Smooth muscle cell (in vitro differentiated cells): ENCODE measurements at regions not wholly inside any gene's neighbourhood (a gene's known extent, or its start where the extent isn't known, plus 50 kb on each side); places are given as distances from the start of the nearest gene placed in this dataset.

Experiments used
- DNase-seq: peaks from one replicate; lab custom pipeline; 2025; ENCODE audit not compliant: unreplicated experiment; lab: John Stamatoyannopoulos, UW
- H2AFZ ChIP-seq: fragments of 200-600 bp; sonication (generic); 2 replicates; pipeline ENCODE4 v1.6.0; 2016; ENCODE audit warnings: antibody characterized with exemption, low read depth, mild to moderate bottlenecking
- H3F3A ChIP-seq: fragments of 200-600 bp; sonication (generic); 2 replicates; pipeline ENCODE4 v1.6.0; 2017; ENCODE audit warnings: antibody characterized with exemption, low read depth
- H3K27ac ChIP-seq: fragments of 200-600 bp; sonication (generic); 2 replicates; pipeline ENCODE4 v1.5.1; 2016; ENCODE audit warnings: low read depth, mild to moderate bottlenecking
- H3K27me3 ChIP-seq: fragments of 200-600 bp; sonication (generic); 2 replicates; pipeline ENCODE4 v1.6.1; 2016; ENCODE audit warnings: low read depth, mild to moderate bottlenecking
- H3K36me3 ChIP-seq: fragments of 200-600 bp; sonication (generic); 2 replicates; pipeline ENCODE4 v1.5.1; 2016; ENCODE audit warnings: low read depth
- H3K4me1 ChIP-seq: fragments of 200-600 bp; sonication (generic); 2 replicates; pipeline ENCODE4 v1.5.1; 2016; ENCODE audit warnings: low read depth
- H3K4me2 ChIP-seq: fragments of 200-600 bp; sonication (generic); 2 replicates; pipeline ENCODE4 v1.6.0; 2016; ENCODE audit warnings: mild to moderate bottlenecking
- H3K4me3 ChIP-seq: fragments of 200-600 bp; sonication (generic); 2 replicates; pipeline ENCODE4 v1.5.1; 2016; ENCODE audit warnings: mild to moderate bottlenecking
- H3K79me2 ChIP-seq: fragments of 200-600 bp; sonication (generic); 2 replicates; pipeline ENCODE4 v1.6.0; 2016; ENCODE audit warnings: low read depth, mild to moderate bottlenecking
- H3K9ac ChIP-seq: fragments of 200-600 bp; sonication (generic); 2 replicates; pipeline ENCODE4 v1.6.0; 2016; ENCODE audit warnings: low read depth
- H3K9me3 ChIP-seq: fragments of 200-600 bp; sonication (generic); replicated peaks from 2 replicates; pipeline ENCODE4 v1.5.1; 2016; ENCODE audit warnings: low read depth
- H4K20me1 ChIP-seq: fragments of 200-600 bp; sonication (generic); 2 replicates; pipeline ENCODE4 v1.6.0; 2016; ENCODE audit warnings: low read depth
- WGBS: methylation state at CpG from one replicate; pipeline ENCODE4 v1.1.7; 2016; ENCODE audit warnings: low lambda C conversion rate; 5-methylcytosine and 5-hydroxymethylcytosine counted together
- TF ChIP-seq, protein P1 (sequence below): fragments of 200-600 bp; sonication (generic); IDR thresholded peaks from 2 replicates; pipeline ENCODE4 v1.5.1; 2017; ENCODE audit warnings: borderline replicate concordance, mild to moderate bottlenecking, antibody characterized with exemption; ENCODE audit not compliant: insufficient read depth, poor library complexity, severe bottlenecking

- Histone ChIP-seq H2AFZ (no peak overlapping the region), H3K4me2 (no peak overlapping the region), H3K27ac (peak overlapping the region; percentile 45), H3K9ac (no peak overlapping the region), H3K9me3 (no peaks in the 10 kb centered on the region), H3K4me1 (peaks cover 14% of the 10 kb centered on the region), H3K79me2 (no peaks in the 10 kb centered on the region), H3F3A (peaks cover 33% of the 10 kb centered on the region), H3K4me3 (no peak overlapping the region), H3K27me3 (no peaks in the 10 kb centered on the region), H3K36me3 (no peaks in the 10 kb centered on the region), H4K20me1 (no peaks in the 10 kb centered on the region)
- TF ChIP-seq, protein P1, sequence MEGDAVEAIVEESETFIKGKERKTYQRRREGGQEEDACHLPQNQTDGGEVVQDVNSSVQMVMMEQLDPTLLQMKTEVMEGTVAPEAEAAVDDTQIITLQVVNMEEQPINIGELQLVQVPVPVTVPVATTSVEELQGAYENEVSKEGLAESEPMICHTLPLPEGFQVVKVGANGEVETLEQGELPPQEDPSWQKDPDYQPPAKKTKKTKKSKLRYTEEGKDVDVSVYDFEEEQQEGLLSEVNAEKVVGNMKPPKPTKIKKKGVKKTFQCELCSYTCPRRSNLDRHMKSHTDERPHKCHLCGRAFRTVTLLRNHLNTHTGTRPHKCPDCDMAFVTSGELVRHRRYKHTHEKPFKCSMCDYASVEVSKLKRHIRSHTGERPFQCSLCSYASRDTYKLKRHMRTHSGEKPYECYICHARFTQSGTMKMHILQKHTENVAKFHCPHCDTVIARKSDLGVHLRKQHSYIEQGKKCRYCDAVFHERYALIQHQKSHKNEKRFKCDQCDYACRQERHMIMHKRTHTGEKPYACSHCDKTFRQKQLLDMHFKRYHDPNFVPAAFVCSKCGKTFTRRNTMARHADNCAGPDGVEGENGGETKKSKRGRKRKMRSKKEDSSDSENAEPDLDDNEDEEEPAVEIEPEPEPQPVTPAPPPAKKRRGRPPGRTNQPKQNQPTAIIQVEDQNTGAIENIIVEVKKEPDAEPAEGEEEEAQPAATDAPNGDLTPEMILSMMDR, result no peak
- WGBS, result 88% methylated on average over 7 of the region's 7 CpGs
- no peak for DNase-seq
These were observed 281.1 kb upstream of the KLF14 start for GRCh38 chr7:131014906-131015656.

- H3K79me2 ChIP-seq, result no peaks in the 10 kb centered on the region
- H3K4me2 ChIP-seq, result no peak overlapping the region
- no peaks in the 10 kb centered on the region for H3K27me3 ChIP-seq
- DNase-seq, result no peak
- H3K4me3 ChIP-seq, result no peak overlapping the region
- TF ChIP-seq, protein P1, result no peak
- no peak overlapping the region for H3K9ac ChIP-seq
- H4K20me1 ChIP-seq, result no peaks in the 10 kb centered on the region
- peaks cover 29% of the 10 kb centered on the region for H3F3A ChIP-seq
- 21% methylated on average over 3 of the region's 3 CpGs for WGBS
- H2AFZ ChIP-seq, result no peak overlapping the region
- peaks cover 12% of the 10 kb centered on the region for H3K4me1 ChIP-seq
- H3K36me3 ChIP-seq, result no peaks in the 10 kb centered on the region
- peak overlapping the region; percentile 45 for H3K27ac ChIP-seq
- no peaks in the 10 kb centered on the region for H3K9me3 ChIP-seq
These were observed 281.6 kb upstream of the KLF14 start for GRCh38 chr7:131015657-131015958.

DNA sequence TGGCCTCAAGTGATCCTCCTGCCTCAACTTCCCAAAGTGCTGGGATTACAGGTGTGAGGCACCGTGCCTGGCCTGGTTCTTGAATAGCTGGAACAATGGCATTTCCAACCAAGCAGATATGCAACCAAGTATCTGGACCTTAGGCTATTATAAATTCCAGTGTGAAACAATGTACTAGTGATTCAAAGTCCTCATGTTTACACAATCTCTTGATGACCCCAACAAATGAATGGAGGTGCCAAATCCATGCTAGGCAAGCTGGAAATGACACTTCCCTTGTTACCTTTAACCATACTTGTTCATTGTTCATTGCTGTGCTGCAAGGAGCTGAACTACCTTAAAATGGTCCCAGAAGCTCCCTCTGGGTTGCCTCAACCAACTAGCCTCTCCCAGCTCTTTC is 282.2 kb upstream of the KLF14 start:
- Histone ChIP-seq H3K27ac (no peak overlapping the region), H2AFZ (no peak overlapping the region), H3K4me2 (no peak overlapping the region), H3K27me3 (no peaks in the 10 kb centered on the region), H3K9ac (no peak overlapping the region), H3F3A (peaks cover 23% of the 10 kb centered on the region), H3K4me1 (peaks cover 5% of the 10 kb centered on the region), H3K36me3 (no peaks in the 10 kb centered on the region), H4K20me1 (no peaks in the 10 kb centered on the region), H3K79me2 (no peaks in the 10 kb centered on the region), H3K4me3 (no peak overlapping the region), H3K9me3 (no peaks in the 10 kb centered on the region)
- no peak for DNase-seq
- TF ChIP-seq, protein P1, result no peak
- WGBS, result 96% methylated on average over 1 of the region's 1 CpG

- H3K36me3 ChIP-seq, result no peaks in the 10 kb centered on the region
- no peaks in the 10 kb centered on the region for H3K9me3 ChIP-seq
- TF ChIP-seq, protein P1, result no peak
- WGBS, result 100% methylated on average over 1 of the region's 1 CpG
- no peaks in the 10 kb centered on the region for H3K27me3 ChIP-seq
- H3K4me3 ChIP-seq, result no peak overlapping the region
- H4K20me1 ChIP-seq, result no peaks in the 10 kb centered on the region
- no peak overlapping the region for H2AFZ ChIP-seq
- no peak overlapping the region for H3K27ac ChIP-seq
- peaks cover 4% of the 10 kb centered on the region for H3F3A ChIP-seq
- H3K4me2 ChIP-seq, result no peak overlapping the region
- H3K79me2 ChIP-seq, result no peaks in the 10 kb centered on the region
- no peak for DNase-seq
- H3K9ac ChIP-seq, result no peak overlapping the region
- no peaks in the 10 kb centered on the region for H3K4me1 ChIP-seq
These were observed 285.3 kb upstream of the KLF14 start for GRCh38 chr7:131019351-131019750.
